Loucy (cell line): ENCODE measurements at regions not wholly inside any gene's neighbourhood (a gene's known extent, or its start where the extent isn't known, plus 50 kb on each side); places are given as distances from the start of the nearest gene placed in this dataset.

Experiments
- H2AFZ ChIP-seq: fragments of 200-600 bp; sonication (generic); 2 replicates; pipeline ENCODE4 v1.6.0; 2016; ENCODE audit warnings: antibody characterized with exemption, mild to moderate bottlenecking, low read length, moderate library complexity
- H3F3A ChIP-seq: fragments of 200-600 bp; 2 replicates; pipeline ENCODE4 v1.6.0; 2016; ENCODE audit warnings: antibody characterized with exemption, low read depth, mild to moderate bottlenecking
- H3K27me3 ChIP-seq: fragments of 200-600 bp; sonication (generic); 2 replicates; pipeline ENCODE4 v1.6.1; 2014; ENCODE audit warnings: low read length, mild to moderate bottlenecking; ENCODE audit not compliant: insufficient read depth, poor library complexity, severe bottlenecking
- H3K36me3 ChIP-seq: fragments of 200-600 bp; sonication (generic); 2 replicates; pipeline ENCODE4 v1.6.1; 2016; ENCODE audit warnings: low read length; ENCODE audit not compliant: insufficient read depth
- H3K4me1 ChIP-seq: fragments of 200-600 bp; sonication (generic); 2 replicates; pipeline ENCODE4 v1.5.1; 2014; ENCODE audit warnings: low read length, mild to moderate bottlenecking; ENCODE audit not compliant: insufficient read depth, poor library complexity, severe bottlenecking
- H3K4me2 ChIP-seq: fragments of 200-600 bp; sonication (generic); 2 replicates; pipeline ENCODE4 v1.6.0; 2014; ENCODE audit warnings: antibody characterized with exemption, low read length, low read depth, mild to moderate bottlenecking; ENCODE audit not compliant: poor library complexity, severe bottlenecking
- H3K4me3 ChIP-seq: fragments of 200-600 bp; sonication (generic); 2 replicates; pipeline ENCODE4 v1.5.1; 2014; ENCODE audit warnings: low read length, mild to moderate bottlenecking, mixed read lengths; ENCODE audit not compliant: poor library complexity, severe bottlenecking
- H3K79me2 ChIP-seq: fragments of 200-600 bp; sonication (generic); 2 replicates; pipeline ENCODE4 v1.6.1; 2014; ENCODE audit warnings: low read length; ENCODE audit not compliant: insufficient read depth
- H3K9ac ChIP-seq: fragments of 200-600 bp; sonication (generic); 2 replicates; pipeline ENCODE4 v1.6.0; 2014; ENCODE audit warnings: mild to moderate bottlenecking, low read depth, low read length, moderate library complexity; ENCODE audit not compliant: poor library complexity, severe bottlenecking
- H3K9me2 ChIP-seq: fragments of 200-600 bp; sonication (generic); replicated peaks from 2 replicates; pipeline ENCODE4 v1.6.1; 2016; ENCODE audit warnings: low read depth, low read length, mixed read lengths
- H3K9me3 ChIP-seq: fragments of 200-600 bp; sonication (generic); 2 replicates; pipeline ENCODE4 v1.6.1; 2014; ENCODE audit warnings: mild to moderate bottlenecking, antibody characterized with exemption, low read length, low read depth; ENCODE audit not compliant: insufficient read depth
- H4K20me1 ChIP-seq: fragments of 200-600 bp; sonication (generic); 2 replicates; pipeline ENCODE4 v1.6.0; 2014; ENCODE audit warnings: antibody characterized with exemption, low read length, mild to moderate bottlenecking; ENCODE audit not compliant: insufficient read depth, poor library complexity, severe bottlenecking
- EZH2phosphoT487 ChIP-seq: fragments of 200-600 bp; IDR thresholded peaks from 2 replicates; pipeline ENCODE4 v1.6.1; 2018; ENCODE audit warnings: antibody characterized with exemption, mild to moderate bottlenecking, moderate library complexity, borderline replicate concordance
- TF ChIP-seq, protein P1 (sequence below): fragments of 200-600 bp; sonication (generic); conservative IDR thresholded peaks from 2 replicates; pipeline ENCODE4 v1.5.1; 2014; ENCODE audit warnings: mild to moderate bottlenecking, antibody characterized with exemption, low read length

DNA sequence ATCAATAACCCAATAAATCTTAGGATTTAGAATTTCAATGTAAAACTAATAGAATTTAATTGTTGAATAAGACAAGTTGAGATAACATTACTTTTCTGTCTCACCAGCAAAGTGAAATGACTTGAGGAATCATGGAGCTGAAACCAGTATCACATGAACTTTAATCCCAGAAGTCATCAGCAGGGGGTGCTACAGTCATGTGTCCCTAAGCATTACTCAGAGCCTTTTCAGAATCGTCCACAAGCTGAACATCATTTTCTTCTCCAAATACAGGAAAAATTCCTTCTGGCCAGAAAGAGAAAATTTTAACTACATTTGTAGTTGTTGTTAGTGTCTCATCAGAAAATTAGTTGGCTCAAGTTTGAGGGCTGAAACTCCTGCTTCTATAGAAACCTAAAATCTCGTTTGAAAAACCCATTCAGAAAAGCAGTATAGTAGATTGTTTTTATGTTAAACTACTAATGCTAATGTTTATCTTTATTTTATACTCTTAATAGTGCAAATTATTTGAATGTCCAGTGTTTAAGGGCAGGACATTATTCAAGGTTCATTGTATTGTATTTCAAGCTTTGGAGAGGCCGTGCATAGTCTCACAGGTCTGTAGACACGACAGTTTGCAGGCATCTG lies 384.1 kb downstream of the PLOD2 start:
- TF ChIP-seq, protein P1, sequence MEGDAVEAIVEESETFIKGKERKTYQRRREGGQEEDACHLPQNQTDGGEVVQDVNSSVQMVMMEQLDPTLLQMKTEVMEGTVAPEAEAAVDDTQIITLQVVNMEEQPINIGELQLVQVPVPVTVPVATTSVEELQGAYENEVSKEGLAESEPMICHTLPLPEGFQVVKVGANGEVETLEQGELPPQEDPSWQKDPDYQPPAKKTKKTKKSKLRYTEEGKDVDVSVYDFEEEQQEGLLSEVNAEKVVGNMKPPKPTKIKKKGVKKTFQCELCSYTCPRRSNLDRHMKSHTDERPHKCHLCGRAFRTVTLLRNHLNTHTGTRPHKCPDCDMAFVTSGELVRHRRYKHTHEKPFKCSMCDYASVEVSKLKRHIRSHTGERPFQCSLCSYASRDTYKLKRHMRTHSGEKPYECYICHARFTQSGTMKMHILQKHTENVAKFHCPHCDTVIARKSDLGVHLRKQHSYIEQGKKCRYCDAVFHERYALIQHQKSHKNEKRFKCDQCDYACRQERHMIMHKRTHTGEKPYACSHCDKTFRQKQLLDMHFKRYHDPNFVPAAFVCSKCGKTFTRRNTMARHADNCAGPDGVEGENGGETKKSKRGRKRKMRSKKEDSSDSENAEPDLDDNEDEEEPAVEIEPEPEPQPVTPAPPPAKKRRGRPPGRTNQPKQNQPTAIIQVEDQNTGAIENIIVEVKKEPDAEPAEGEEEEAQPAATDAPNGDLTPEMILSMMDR, result peak; percentile 72
- no peak for TF ChIP-seq EZH2phosphoT487
- no peaks in the 10 kb centered on the region for H3K27me3 ChIP-seq
- no peak overlapping the region for H3K4me3 ChIP-seq
- H3K4me1 ChIP-seq, result no peaks in the 10 kb centered on the region
- H3F3A ChIP-seq, result no peaks in the 10 kb centered on the region
- no peaks in the 10 kb centered on the region for H3K79me2 ChIP-seq
- no peak overlapping the region for H2AFZ ChIP-seq
- H3K9me2 ChIP-seq, result no peaks in the 10 kb centered on the region
- no peak overlapping the region for H3K4me2 ChIP-seq
- H3K36me3 ChIP-seq, result no peaks in the 10 kb centered on the region
- no peaks in the 10 kb centered on the region for H3K9me3 ChIP-seq
- H3K9ac ChIP-seq, result no peak overlapping the region
- H4K20me1 ChIP-seq, result no peaks in the 10 kb centered on the region

DNA sequence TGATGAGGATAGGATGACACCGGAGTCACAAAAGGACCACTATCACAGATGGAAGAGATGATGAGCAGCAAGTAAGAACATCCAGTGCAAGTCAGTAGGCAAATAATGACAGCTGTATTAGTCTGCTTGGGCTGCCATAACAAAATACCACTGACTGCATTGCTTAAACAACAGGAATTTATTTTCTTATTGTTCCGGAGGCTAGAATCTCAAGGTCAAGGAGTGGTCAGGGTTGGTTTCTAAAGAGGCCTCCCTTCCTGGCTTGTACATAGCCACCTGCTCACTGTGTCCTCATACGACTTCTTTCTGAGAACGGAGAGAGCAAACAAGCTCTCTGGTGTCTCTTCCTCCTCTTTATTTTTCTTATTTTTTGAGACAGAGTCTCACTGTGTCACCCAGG lies 380.7 kb downstream of the PLOD2 start:
- no peaks in the 10 kb centered on the region for H3K79me2 ChIP-seq
- H3K4me2 ChIP-seq, result no peak overlapping the region
- H3K36me3 ChIP-seq, result no peaks in the 10 kb centered on the region
- no peaks in the 10 kb centered on the region for H3K9me3 ChIP-seq
- no peak overlapping the region for H2AFZ ChIP-seq
- H3K27me3 ChIP-seq, result no peaks in the 10 kb centered on the region
- no peak overlapping the region for H3K9ac ChIP-seq
- no peaks in the 10 kb centered on the region for H3K9me2 ChIP-seq
- H3K4me1 ChIP-seq, result no peaks in the 10 kb centered on the region
- H4K20me1 ChIP-seq, result no peaks in the 10 kb centered on the region
- no peaks in the 10 kb centered on the region for H3F3A ChIP-seq
- no peak for TF ChIP-seq EZH2phosphoT487
- TF ChIP-seq, protein P1, result no peak
- H3K4me3 ChIP-seq, result no peak overlapping the region

DNA sequence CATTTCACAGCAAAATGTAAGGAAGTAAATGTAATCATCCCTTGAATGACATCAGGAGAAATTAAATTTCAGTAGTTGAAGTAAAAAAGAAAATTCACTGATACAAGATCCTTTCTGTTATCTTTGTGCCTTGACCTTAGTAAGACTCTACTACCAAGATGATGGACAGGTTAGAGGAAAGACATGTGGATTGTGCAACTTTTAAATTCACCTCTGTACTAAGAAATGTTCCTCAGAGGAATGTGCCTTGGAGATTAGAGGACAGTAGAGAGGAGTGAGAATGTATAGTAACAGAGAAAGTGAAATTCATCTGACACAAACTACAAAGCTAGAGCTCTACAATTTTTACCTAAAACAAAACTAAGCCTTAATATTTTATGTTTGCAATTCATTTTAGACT lies 375.3 kb downstream of the PLOD2 start:
- H3K4me3 ChIP-seq, result no peak overlapping the region

More for the DNA sequence above, 375.3 kb downstream of the PLOD2 start:
- H3K27me3 ChIP-seq, result no peaks in the 10 kb centered on the region
- H3K9ac ChIP-seq, result no peak overlapping the region
- no peaks in the 10 kb centered on the region for H3K36me3 ChIP-seq
- no peak overlapping the region for H3K4me2 ChIP-seq
- no peaks in the 10 kb centered on the region for H3F3A ChIP-seq
- H3K4me1 ChIP-seq, result no peaks in the 10 kb centered on the region
- H4K20me1 ChIP-seq, result no peaks in the 10 kb centered on the region
- H3K79me2 ChIP-seq, result no peaks in the 10 kb centered on the region
- no peak overlapping the region for H2AFZ ChIP-seq
- no peak for TF ChIP-seq EZH2phosphoT487
- TF ChIP-seq, protein P1, result no peak
- H3K9me2 ChIP-seq, result no peaks in the 10 kb centered on the region
- no peaks in the 10 kb centered on the region for H3K9me3 ChIP-seq
